ENCODE measurements at regions not wholly inside any gene's neighbourhood (a gene's known extent, or its start where the extent isn't known, plus 50 kb on each side); places are given as distances from the start of the nearest gene placed in this dataset.

- no peak for TF ChIP-seq CTCF (IDR thresholded peaks at IDR 0.05; ENCODE audit: insufficient read depth, low read depth, low read length)
- no peak for TF ChIP-seq EZH2 (IDR thresholded peaks at IDR 0.05; ENCODE audit: insufficient read depth, low read length)
Observed at GRCh38 chr22:27120036-27120435, 462.6 kb downstream of the MIAT start.

Measured in astrocyte (in vitro differentiated cells and primary cell).